NT2/D1 (cell line): ENCODE measurements at regions not wholly inside any gene's neighbourhood (a gene's known extent, or its start where the extent isn't known, plus 50 kb on each side); places are given as distances from the start of the nearest gene placed in this dataset.

Experiments used
- DNase-seq: peaks from one replicate; pipeline ENCODE4 v3.0.0-alpha.2; 2011; ENCODE audit warnings: low read depth, low spot score
- H3K27me3 ChIP-seq: 2 replicates; pipeline ENCODE4 v1.6.0; 2011; ENCODE audit warnings: mild to moderate bottlenecking; ENCODE audit not compliant: insufficient read length, insufficient read depth
- H3K36me3 ChIP-seq: 2 replicates; pipeline ENCODE4 v1.6.1; 2011; ENCODE audit warnings: mild to moderate bottlenecking, low read length, mixed read lengths; ENCODE audit not compliant: insufficient read depth, insufficient read length
- H3K4me1 ChIP-seq: 2 replicates; pipeline ENCODE4 v1.5.1; 2011; ENCODE audit not compliant: insufficient read depth, insufficient read length
- H3K4me3 ChIP-seq: 2 replicates; pipeline ENCODE4 v1.5.1; 2011; ENCODE audit warnings: low read depth; ENCODE audit not compliant: insufficient read length
- H3K9ac ChIP-seq: 2 replicates; pipeline ENCODE4 v1.6.0; 2011; ENCODE audit warnings: low read depth; ENCODE audit not compliant: insufficient read length
- H3K9me3 ChIP-seq: 2 replicates; pipeline ENCODE4 v1.5.1; 2011; ENCODE audit warnings: mild to moderate bottlenecking, low read length; ENCODE audit not compliant: insufficient read depth
- SUZ12 ChIP-seq: IDR thresholded peaks from 2 replicates; pipeline ENCODE4 v1.6.1; 2011; ENCODE audit not compliant: insufficient read length, insufficient read depth; ENCODE audit errors: extremely low read depth
- YY1 ChIP-seq: IDR thresholded peaks from 2 replicates; pipeline ENCODE4 v1.6.1; 2011; ENCODE audit not compliant: insufficient read length, insufficient read depth
- ZNF274 ChIP-seq: IDR thresholded peaks from 2 replicates; pipeline ENCODE4 v1.6.1; 2011; ENCODE audit warnings: mild to moderate bottlenecking, low read depth, low read length

- no peaks in the 10 kb centered on the region for H3K36me3 ChIP-seq
- no peak for DNase-seq
These were observed 103.8 kb upstream of the FBN2 start for GRCh38 chr5:128641861-128642260.

GRCh38 chr5:128644863-128645262 is 106.8 kb upstream of the FBN2 start:
- Histone ChIP-seq H3K9ac (no peak overlapping the region), H3K4me1 (no peaks in the 10 kb centered on the region), H3K36me3 (no peaks in the 10 kb centered on the region), H3K9me3 (no peaks in the 10 kb centered on the region), H3K4me3 (no peak overlapping the region), H3K27me3 (no peaks in the 10 kb centered on the region)
- TF ChIP-seq ZNF274 (no peak), SUZ12 (no peak), YY1 (no peak)
- DNase-seq = no peak

More at GRCh38 chr5:128641861-128642260, 103.8 kb upstream of the FBN2 start:
- no peak for TF ChIP-seq ZNF274
- TF ChIP-seq SUZ12 = no peak
- TF ChIP-seq YY1 = no peak
- Histone ChIP-seq H3K9me3 (no peaks in the 10 kb centered on the region), H3K27me3 (no peaks in the 10 kb centered on the region), H3K9ac (no peak overlapping the region), H3K4me1 (no peaks in the 10 kb centered on the region), H3K4me3 (no peak overlapping the region)

GRCh38 chr5:128645581-128645980 is 107.5 kb upstream of the FBN2 start:
- no peak overlapping the region for H3K4me3 ChIP-seq
- no peaks in the 10 kb centered on the region for H3K9me3 ChIP-seq
- H3K4me1 ChIP-seq = no peaks in the 10 kb centered on the region
- H3K36me3 ChIP-seq = no peaks in the 10 kb centered on the region
- no peak overlapping the region for H3K9ac ChIP-seq
- no peaks in the 10 kb centered on the region for H3K27me3 ChIP-seq
- DNase-seq = no peak
- TF ChIP-seq ZNF274 (no peak), YY1 (no peak), SUZ12 (no peak)

- Histone ChIP-seq H3K4me1 (no peaks in the 10 kb centered on the region), H3K9me3 (no peaks in the 10 kb centered on the region), H3K27me3 (no peaks in the 10 kb centered on the region), H3K4me3 (no peak overlapping the region), H3K9ac (no peak overlapping the region), H3K36me3 (no peaks in the 10 kb centered on the region)
- DNase-seq = no peak
- TF ChIP-seq SUZ12 = no peak
- no peak for TF ChIP-seq ZNF274
- TF ChIP-seq YY1 = no peak
These were observed 108.1 kb upstream of the FBN2 start for GRCh38 chr5:128646176-128646575.

- Histone ChIP-seq H3K4me1 (no peaks in the 10 kb centered on the region), H3K9me3 (no peaks in the 10 kb centered on the region), H3K9ac (no peak overlapping the region), H3K27me3 (no peaks in the 10 kb centered on the region), H3K4me3 (no peak overlapping the region), H3K36me3 (no peaks in the 10 kb centered on the region)
- no peak for TF ChIP-seq SUZ12
- TF ChIP-seq YY1 = no peak
- no peak for TF ChIP-seq ZNF274
- no peak for DNase-seq
These were observed 111.1 kb upstream of the FBN2 start for GRCh38 chr5:128649192-128649591.

GRCh38 chr5:128662997-128663396 is 125.0 kb upstream of the FBN2 start:
- Histone ChIP-seq H3K4me1 (no peaks in the 10 kb centered on the region), H3K27me3 (no peaks in the 10 kb centered on the region), H3K9me3 (no peaks in the 10 kb centered on the region), H3K36me3 (no peaks in the 10 kb centered on the region), H3K9ac (no peak overlapping the region), H3K4me3 (no peak overlapping the region)
- TF ChIP-seq SUZ12 (no peak), ZNF274 (no peak), YY1 (no peak)
- DNase-seq = no peak

- Histone ChIP-seq H3K9ac (no peak overlapping the region), H3K9me3 (no peaks in the 10 kb centered on the region), H3K36me3 (no peaks in the 10 kb centered on the region), H3K4me1 (no peaks in the 10 kb centered on the region), H3K27me3 (no peaks in the 10 kb centered on the region), H3K4me3 (no peak overlapping the region)
- no peak for TF ChIP-seq YY1
- TF ChIP-seq ZNF274 = no peak
- no peak for TF ChIP-seq SUZ12
- no peak for DNase-seq
These were observed 127.8 kb upstream of the FBN2 start for GRCh38 chr5:128665747-128666355.

- TF ChIP-seq YY1 (no peak), ZNF274 (no peak), SUZ12 (no peak)
- no peaks in the 10 kb centered on the region for H3K9me3 ChIP-seq
- no peaks in the 10 kb centered on the region for H3K27me3 ChIP-seq
- H3K4me3 ChIP-seq = no peak overlapping the region
- no peak overlapping the region for H3K9ac ChIP-seq
- no peaks in the 10 kb centered on the region for H3K36me3 ChIP-seq
- H3K4me1 ChIP-seq = no peaks in the 10 kb centered on the region
- no peak for DNase-seq
These were observed 129.1 kb upstream of the FBN2 start for GRCh38 chr5:128667152-128667551.
